Stimulated activated CD8-positive, alpha-beta memory T cell treated with anti-CD3 and anti-CD28 coated beads, Interleukin-15, amount 100 ng/mL, for 4 hours (primary cell): ENCODE measurements at regions not wholly inside any gene's neighbourhood (a gene's known extent, or its start where the extent isn't known, plus 50 kb on each side); places are given as distances from the start of the nearest gene placed in this dataset.
"Not testable (repeated sequence)": the region's sequence is repeated elsewhere in the genome, so short reads cannot be mapped to it uniquely, and the experiment has no call there.

ENCODE experiments used
- DNase-seq, 2 donors: peaks; one replicate each; pipeline ENCODE4 v3.0.0-alpha.2; 2020; ENCODE audit warnings: low read depth in 2 of 2

DNA sequence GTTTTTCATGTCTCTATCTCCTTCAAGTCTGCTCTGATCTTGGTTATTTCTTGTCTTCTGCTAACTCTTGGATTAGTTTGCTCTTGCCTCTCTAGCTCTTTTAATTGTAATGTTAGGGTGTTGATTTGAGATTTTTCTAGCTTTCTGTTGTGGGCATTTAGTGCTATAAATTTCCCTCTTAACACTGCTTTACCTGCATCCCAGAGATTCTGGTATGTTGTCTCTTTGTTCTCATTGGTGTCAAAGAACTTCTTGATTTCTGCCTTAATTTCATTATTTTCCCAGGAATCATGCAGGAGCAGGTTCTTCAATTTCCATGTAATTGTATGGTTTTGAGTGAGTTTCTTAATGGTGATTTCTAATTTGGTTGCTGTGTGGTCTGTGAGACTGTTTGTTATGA, 128.5 kb upstream of the ZNF267 start:
- DNase-seq, result not testable (repeated sequence)

DNA sequence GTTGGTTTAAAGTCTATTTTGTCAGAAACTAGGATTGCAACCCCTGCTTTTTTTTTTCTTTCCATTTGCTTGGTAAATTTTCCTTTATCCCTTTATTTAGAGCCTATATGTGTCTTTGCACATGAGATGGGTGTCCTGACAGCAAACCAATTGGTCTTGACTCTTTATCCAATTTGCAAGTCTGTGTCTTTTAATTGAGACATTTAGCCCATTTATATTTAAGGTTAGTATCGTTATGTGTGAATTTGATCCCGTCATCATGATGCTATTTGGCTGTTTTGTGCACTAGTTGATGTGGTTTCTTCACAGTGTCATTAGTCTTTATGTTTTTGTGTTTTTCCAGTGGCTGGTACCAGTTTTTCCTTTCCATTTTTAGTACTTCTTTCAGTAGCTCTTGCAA, 127.7 kb upstream of the ZNF267 start:
- no peak for DNase-seq

DNA sequence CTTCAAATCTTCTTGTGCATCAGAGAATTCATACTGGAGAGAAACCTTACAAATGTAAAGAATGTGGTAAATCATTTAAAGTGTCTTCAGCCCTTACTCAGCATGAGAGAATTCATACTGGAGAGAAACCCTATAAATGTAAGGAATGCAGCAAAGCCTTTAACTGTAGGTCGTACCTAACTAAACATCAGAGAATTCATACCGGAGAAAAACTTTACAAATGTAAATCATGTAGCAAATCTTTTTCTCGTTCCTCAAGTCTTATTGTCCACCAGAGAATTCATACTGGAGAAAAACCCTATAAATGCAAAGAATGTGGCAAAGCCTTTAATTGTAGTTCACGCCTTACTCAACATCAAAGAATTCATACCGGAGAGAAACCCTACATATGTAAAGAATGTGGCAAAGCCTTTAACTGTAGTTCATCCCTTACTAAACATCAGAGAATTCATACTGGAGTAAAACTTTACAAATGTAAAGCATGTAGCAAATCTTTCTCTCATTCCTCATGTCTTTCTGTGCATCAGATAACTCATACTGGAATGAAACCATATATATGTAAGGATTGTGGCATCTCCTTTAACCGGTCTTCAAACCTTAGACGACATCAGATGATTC, 118.5 kb upstream of the ZNF267 start:
- DNase-seq, result no peak

DNA sequence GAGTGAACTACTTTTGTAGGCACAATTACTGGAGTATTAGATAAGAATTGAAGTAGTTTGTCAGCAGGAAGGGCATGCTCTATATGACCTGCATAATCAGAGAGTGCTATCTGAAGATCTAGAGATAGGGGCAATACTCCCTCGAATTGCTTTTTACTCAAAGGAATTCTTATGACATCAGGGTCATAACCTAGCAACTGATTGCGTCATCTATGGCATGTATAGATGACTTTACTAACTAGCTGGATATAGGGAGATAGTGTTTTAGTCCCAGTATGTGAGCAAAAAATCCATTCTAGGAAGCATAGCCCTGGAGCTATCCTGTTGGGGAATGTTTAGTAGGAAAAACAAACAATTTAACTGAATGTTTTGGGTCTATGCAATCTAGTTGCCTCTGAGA, 109.5 kb upstream of the ZNF267 start:
- no peak for DNase-seq

DNA sequence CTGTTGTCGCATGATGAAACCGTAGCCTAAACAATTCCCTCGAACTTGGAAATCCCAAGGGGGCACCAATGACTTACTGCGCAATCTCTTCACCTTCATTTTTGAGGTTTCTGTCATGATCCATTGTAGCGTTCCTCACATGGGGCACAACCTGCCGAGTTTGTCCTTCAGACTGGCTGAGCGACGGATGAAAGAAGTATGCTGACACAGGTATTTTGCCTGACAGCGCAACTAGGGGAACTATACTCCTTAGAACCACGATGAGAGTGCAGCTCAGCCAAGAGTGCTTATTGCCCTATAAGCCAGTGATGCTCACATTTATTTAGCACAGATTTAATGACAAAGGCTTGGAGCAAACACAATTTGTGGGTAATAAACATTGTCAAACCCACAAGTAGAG, 106.3 kb upstream of the ZNF267 start:
- no peak for DNase-seq

DNA sequence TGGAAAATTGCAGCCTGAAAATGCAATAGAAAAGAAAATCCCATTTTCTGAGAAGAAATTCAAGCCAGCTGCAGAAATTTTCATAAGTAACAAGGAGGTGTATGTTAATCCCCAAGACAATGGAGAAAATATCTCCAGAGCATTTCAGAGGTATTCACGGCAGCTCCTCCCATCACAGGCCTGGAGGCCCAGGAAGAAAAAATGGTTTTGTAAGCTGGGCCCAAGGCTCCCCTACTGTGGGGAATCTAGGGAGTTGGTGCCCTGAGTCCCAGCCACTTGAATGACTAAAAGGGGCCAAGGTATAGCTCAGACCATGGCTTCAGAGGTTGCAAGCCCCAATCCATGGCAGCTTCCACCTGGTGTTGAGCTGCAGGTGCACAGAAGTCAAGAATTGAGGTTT, 93.3 kb upstream of the ZNF267 start:
- no peak for DNase-seq

DNA sequence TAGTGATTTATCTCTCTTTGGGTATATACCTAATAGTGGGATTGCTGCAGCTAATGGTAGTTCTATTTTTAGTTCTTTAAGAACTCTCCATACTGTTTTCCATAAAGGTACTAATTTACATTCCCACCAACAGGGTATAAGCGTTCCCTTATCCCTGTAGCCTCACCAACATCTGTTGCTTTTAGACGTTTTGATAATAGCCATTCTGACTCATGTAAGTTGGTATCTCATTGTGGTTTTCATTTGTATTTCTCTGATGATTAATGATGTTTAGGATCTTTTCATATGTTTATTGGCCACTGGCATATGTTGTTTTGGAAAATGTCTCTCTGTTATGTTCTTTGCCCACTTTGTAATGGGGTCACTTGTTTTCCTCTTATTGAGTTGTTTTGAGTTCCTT, 88.5 kb upstream of the ZNF267 start:
- no peak for DNase-seq

DNA sequence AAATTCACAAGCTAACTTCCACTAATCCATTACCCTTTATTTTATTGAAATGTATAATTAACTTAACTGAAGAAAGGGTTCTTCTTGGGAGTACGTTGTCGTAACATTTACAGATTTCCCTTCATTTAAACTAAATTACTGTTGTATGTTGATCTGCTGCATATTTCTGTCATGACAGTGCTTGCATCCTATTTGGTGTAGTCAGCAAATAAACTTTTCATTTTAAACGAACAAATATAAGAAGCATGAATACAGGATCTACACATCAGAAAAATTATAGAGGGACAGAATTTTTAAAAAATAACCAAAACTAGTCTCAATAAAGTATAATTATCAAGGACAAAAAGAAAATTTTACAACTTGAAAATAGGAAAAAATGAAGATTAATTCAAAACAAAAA, 66.5 kb upstream of the ZNF267 start:
- no peak for DNase-seq

DNA sequence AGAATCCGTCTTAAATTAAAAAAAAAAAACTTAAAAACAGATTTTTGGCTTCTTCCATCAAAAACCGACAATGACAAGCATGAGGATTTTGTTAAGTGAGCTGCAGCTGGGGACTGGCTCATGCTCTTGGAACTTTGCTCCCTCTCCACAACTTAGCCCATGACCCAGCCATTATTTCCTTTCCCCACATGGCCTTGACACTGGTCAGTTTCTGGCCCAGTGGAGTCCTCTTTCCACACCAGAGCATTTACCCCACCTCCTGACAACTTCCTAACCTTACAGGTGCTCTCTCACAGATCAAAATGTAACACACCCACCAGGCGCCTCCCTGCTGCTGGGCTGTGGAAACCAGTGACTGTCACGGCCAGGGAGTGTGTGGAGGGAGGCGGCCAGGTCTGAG, 62.7 kb upstream of the ZNF267 start:
- no peak for DNase-seq

DNA sequence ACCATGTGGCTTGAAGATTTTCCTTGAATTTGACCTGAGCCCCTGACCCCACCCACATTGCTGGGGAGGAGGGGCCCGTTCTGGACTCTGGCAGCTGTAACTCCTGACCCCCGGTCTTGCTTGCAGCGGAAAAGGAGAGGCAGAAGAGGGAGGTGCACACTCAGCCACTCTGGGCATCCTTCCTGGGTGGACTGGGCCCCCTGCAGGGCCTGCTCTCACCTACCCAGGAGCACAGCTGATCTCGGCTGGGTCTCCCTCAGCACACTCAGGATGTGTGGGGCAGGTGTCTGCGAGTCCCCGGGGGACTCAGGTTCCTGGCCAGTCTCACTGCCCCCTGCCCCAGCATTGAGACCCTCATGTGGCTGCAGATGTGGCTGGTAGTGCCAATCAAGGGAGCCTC, 57.5 kb upstream of the ZNF267 start:
- DNase-seq, result not testable (repeated sequence)

DNA sequence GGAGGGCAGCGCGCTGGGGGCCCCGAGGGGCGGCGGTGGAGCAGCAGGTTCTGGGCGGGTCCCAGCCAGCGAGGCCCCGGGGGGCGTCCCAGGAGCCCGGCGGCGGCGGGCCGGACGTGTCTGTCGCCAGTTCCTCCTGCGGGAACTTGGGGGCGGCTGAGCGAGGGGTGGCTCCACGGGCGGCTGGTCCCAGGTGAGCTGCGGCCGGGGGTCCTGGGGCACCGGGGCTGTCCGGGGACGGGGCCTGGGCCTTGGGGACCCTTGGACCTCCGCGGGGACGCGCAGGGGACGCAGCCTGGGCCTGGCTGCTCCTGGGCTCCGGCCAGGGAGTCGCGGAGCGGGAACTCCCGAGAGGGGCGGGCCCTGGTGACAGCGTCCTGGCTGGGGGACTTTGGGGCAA, 54.2 kb upstream of the ZNF267 start:
- no peak for DNase-seq

DNA sequence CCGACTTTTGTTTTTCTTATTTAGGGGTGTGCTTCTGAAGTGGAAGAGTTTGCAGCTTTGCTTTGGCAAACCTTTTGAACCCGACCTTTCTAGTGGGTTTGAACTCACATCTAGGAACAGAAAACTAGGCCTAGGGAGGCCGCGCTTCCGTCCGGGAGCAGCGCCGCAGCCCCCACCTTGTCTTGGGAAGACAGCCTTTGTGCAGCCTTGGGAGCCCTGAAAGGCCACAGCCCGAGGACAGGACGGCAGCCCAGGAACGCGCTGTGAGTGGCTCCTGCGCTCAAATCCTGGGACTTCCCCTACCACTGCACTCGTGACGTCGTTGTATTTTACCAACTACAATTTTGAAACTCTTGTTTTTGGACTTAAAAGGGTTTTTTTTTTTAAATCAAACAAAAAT, 53.7 kb upstream of the ZNF267 start:
- DNase-seq, result no peak
